ENCODE measurements at regions not wholly inside any gene's neighbourhood (a gene's known extent, or its start where the extent isn't known, plus 50 kb on each side); places are given as distances from the start of the nearest gene placed in this dataset.

DNA sequence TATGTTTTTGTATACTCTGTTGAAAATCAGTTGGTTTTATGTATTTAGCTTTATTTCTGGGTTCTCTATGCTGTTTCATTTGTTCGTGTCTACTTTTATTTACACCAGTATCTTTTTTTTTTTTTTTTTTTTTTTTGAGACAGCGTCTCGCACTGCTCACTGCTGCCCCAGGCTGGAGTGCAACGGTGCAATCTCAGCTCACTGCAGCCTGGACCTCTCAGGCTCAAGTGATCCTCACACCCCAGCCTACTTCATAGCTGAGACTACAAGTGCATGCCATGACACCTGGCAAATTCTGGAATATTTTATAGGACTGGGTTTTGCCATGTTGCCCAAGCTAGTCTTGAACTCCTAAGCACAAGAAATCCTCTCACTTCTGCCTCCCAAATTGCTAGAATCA is 869.4 kb upstream of the CDH6 start:
- 15% methylated on average over 2 of the region's 4 CpGs for WGBS
- no peak for TF ChIP-seq POLR2A (IDR thresholded peaks at IDR 0.05)
- TF ChIP-seq, protein P1, sequence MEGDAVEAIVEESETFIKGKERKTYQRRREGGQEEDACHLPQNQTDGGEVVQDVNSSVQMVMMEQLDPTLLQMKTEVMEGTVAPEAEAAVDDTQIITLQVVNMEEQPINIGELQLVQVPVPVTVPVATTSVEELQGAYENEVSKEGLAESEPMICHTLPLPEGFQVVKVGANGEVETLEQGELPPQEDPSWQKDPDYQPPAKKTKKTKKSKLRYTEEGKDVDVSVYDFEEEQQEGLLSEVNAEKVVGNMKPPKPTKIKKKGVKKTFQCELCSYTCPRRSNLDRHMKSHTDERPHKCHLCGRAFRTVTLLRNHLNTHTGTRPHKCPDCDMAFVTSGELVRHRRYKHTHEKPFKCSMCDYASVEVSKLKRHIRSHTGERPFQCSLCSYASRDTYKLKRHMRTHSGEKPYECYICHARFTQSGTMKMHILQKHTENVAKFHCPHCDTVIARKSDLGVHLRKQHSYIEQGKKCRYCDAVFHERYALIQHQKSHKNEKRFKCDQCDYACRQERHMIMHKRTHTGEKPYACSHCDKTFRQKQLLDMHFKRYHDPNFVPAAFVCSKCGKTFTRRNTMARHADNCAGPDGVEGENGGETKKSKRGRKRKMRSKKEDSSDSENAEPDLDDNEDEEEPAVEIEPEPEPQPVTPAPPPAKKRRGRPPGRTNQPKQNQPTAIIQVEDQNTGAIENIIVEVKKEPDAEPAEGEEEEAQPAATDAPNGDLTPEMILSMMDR (IDR thresholded peaks at IDR 0.05) = no peak
- H3K9me3 ChIP-seq = no peaks in the 10 kb centered on the region
- H3K36me3 ChIP-seq = no peaks in the 10 kb centered on the region
- no peaks in the 10 kb centered on the region for H3K4me1 ChIP-seq
- no peak for DNase-seq (ENCODE audit: low spot score in 2 of 2)
- no peak overlapping the region for H3K4me3 ChIP-seq
- no peaks in the 10 kb centered on the region for H3K27me3 ChIP-seq
- no peak overlapping the region for H3K27ac ChIP-seq

DNA sequence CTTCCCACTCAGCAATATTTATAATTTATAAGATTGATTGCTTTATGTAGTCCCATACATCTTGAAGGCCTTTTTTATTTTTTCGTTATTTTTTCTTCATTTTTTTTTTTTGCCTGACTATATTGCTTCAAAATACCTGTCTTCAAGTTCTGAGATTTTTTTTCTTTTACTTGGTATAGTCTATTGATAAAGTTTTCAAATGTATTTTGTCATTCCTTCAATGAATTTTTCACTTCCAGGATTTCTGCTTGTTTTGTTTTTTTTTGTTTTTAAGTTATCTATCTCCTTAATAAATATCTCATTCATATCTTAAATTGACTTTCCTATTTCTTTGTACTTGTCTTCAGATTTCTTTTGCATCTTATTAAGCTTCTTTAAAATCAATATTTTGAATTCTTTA is 905.6 kb upstream of the CDH6 start:
- TF ChIP-seq POLR2A (IDR thresholded peaks at IDR 0.05) (no peak), EP300 (IDR thresholded peaks at IDR 0.05) (no peak), POLR2AphosphoS5 (IDR thresholded peaks at IDR 0.05) (no peak)
- TF ChIP-seq, protein P1 (IDR thresholded peaks at IDR 0.05) = no peak

DNA sequence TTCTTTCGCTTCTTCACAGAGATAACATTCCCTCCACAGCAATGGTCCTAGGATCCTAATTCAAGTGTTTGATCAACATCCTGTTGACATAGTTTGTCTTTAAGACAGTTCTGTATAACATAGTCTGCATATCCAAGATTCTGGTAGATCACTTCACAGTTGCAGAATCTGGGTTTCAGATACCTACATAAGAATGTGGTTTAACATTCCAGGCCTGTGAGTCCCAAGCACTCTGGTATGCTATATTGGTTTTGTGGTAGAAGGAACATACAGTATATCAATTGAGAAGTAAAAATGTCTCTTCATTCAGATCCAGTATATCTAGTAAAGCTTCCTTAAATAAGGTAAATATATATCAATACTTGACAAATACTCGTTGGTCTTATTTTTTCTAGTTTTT is 914.2 kb upstream of the CDH6 start:
- TF ChIP-seq POLR2AphosphoS5 (IDR thresholded peaks at IDR 0.05) = no peak
- TF ChIP-seq POLR2A (IDR thresholded peaks at IDR 0.05) = no peak
- TF ChIP-seq EP300 (IDR thresholded peaks at IDR 0.05) = no peak
- TF ChIP-seq, protein P1 (IDR thresholded peaks at IDR 0.05) = no peak
- no peak for DNase-seq (ENCODE audit: low spot score in 2 of 2)
- Histone ChIP-seq H3K27ac (no peak overlapping the region), H3K9me3 (no peaks in the 10 kb centered on the region), H3K36me3 (no peaks in the 10 kb centered on the region), H3K27me3 (no peaks in the 10 kb centered on the region), H3K4me3 (no peak overlapping the region), H3K4me1 (no peaks in the 10 kb centered on the region)
- WGBS = 83% methylated on average over 2 of the region's 2 CpGs

More for the DNA sequence above, 905.6 kb upstream of the CDH6 start:
- H3K27me3 ChIP-seq = no peaks in the 10 kb centered on the region
- H3K4me3 ChIP-seq = no peak overlapping the region
- no peak overlapping the region for H3K27ac ChIP-seq
- no peak for DNase-seq (ENCODE audit: low spot score in 2 of 2)
- H3K9me3 ChIP-seq = peaks cover 9% of the 10 kb centered on the region
- H3K4me1 ChIP-seq = no peaks in the 10 kb centered on the region
- no peaks in the 10 kb centered on the region for H3K36me3 ChIP-seq
- 90% methylated on average over 1 of the region's 1 CpG for WGBS

DNA sequence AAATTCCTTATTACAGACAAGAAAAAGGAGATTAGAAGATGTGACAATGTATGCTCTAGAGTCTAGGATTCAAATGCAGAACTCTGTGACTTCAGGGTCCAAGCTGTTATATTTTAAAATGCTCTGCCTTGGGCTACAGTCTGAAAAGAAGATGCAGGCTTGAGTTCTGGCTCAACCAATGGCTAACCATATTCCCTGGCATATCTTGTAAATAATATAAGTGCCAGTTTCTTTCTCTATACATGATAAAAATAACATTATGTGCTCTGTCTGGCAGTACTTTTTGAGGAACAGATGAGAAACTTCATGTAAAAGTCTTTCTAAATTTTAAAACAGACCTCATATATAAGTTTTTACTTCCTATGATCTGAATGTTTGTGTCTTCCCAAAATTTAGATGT is 926.5 kb upstream of the CDH6 start:
- Histone ChIP-seq H3K9me3 (no peaks in the 10 kb centered on the region), H3K27ac (no peak overlapping the region), H3K4me3 (no peak overlapping the region), H3K36me3 (no peaks in the 10 kb centered on the region), H3K4me1 (no peaks in the 10 kb centered on the region), H3K27me3 (no peaks in the 10 kb centered on the region)
- TF ChIP-seq, protein P1 (IDR thresholded peaks at IDR 0.05) = no peak
- TF ChIP-seq POLR2AphosphoS5 (IDR thresholded peaks at IDR 0.05) = no peak
- no peak for TF ChIP-seq EP300 (IDR thresholded peaks at IDR 0.05)
- TF ChIP-seq POLR2A (IDR thresholded peaks at IDR 0.05) = no peak
- DNase-seq (ENCODE audit: low spot score in 2 of 2) = no peak

DNA sequence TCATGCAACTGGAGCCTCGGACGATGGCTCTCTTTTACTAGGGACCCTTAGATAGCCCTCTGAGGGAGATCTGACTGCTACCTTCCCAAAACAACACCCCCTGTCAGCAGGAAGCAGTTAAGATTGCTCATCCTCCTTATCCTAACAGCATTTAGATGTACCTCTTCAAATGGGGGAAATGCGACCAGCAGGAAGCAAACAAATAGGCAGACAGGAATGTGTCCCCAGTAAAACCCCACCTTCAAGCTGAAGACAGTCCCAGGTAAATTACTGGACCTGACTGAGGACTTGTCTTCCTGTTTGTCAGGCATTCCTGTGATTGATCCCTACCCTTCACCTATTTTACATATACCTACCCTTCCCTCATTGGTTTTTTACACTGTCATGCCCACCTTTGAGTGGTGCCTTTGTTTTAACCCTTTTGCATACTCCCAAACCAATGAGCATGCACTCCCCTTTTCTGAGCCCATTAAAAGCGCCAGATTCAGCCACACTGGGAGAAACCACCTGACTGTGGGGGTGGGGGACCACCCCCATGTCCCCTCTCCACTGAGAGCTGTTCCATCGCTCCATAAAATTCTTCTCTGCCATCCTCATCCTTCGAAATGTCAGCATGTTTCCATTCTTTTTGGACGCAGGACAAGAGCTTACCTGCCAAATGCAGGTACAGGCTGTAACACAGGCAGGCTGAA is 954.0 kb upstream of the CDH6 start:
- H3K9me3 ChIP-seq = peaks cover 4% of the 10 kb centered on the region
- 78% methylated on average over 7 of the region's 7 CpGs for WGBS
- no peak overlapping the region for H3K4me3 ChIP-seq
- no peaks in the 10 kb centered on the region for H3K36me3 ChIP-seq
- no peak overlapping the region for H3K27ac ChIP-seq
- no peaks in the 10 kb centered on the region for H3K4me1 ChIP-seq
- TF ChIP-seq, protein P1 (IDR thresholded peaks at IDR 0.05) = no peak
- no peak for TF ChIP-seq EP300 (IDR thresholded peaks at IDR 0.05)
- TF ChIP-seq POLR2A (IDR thresholded peaks at IDR 0.05) = no peak
- no peak for TF ChIP-seq POLR2AphosphoS5 (IDR thresholded peaks at IDR 0.05)
- no peaks in the 10 kb centered on the region for H3K27me3 ChIP-seq
- DNase-seq (ENCODE audit: low spot score in 2 of 2) = no peak
